Activated naive CD8-positive, alpha-beta T cell (primary cell): ENCODE measurements at regions not wholly inside any gene's neighbourhood (a gene's known extent, or its start where the extent isn't known, plus 50 kb on each side); places are given as distances from the start of the nearest gene placed in this dataset.

ENCODE experiments used
- H3K27ac Mint-ChIP-seq: one replicate; pipeline ENCODE4 v1.8.0; 2021; ENCODE audit warnings: mixed read lengths
- H3K27me3 Mint-ChIP-seq: one replicate; pipeline ENCODE4 v1.8.0; 2021; ENCODE audit warnings: mixed read lengths
- H3K36me3 Mint-ChIP-seq: one replicate; pipeline ENCODE4 v1.8.0; 2021; ENCODE audit warnings: mixed read lengths
- H3K4me1 Mint-ChIP-seq: one replicate; pipeline ENCODE4 v1.8.0; 2021; ENCODE audit warnings: low read depth, mixed read lengths
- H3K4me3 Mint-ChIP-seq: one replicate; pipeline ENCODE4 v1.8.0; 2021; ENCODE audit warnings: mild to moderate bottlenecking, mixed read lengths
- H3K9me3 Mint-ChIP-seq: one replicate; pipeline ENCODE4 v1.8.0; 2021; ENCODE audit warnings: low read depth, mixed read lengths

- Mint-ChIP-seq H3K4me3 (no peak overlapping the region), H3K27ac (no peak overlapping the region), H3K27me3 (no peaks in the 10 kb centered on the region)
These were observed 1013.2 kb upstream of the PHF14 start for GRCh38 chr7:9960460-9960859.

GRCh38 chr7:9961161-9961922, 1012.3 kb upstream of the PHF14 start:
- no peak overlapping the region for H3K27ac Mint-ChIP-seq
- no peaks in the 10 kb centered on the region for H3K27me3 Mint-ChIP-seq
- H3K4me3 Mint-ChIP-seq: no peak overlapping the region
- no peaks in the 10 kb centered on the region for H3K9me3 Mint-ChIP-seq
- H3K36me3 Mint-ChIP-seq: no peaks in the 10 kb centered on the region
- no peaks in the 10 kb centered on the region for H3K4me1 Mint-ChIP-seq

More at GRCh38 chr7:9960460-9960859, 1013.2 kb upstream of the PHF14 start:
- Mint-ChIP-seq H3K9me3 (no peaks in the 10 kb centered on the region), H3K4me1 (no peaks in the 10 kb centered on the region), H3K36me3 (no peaks in the 10 kb centered on the region)

GRCh38 chr7:9962742-9963141, 1010.9 kb upstream of the PHF14 start:
- Mint-ChIP-seq H3K9me3 (no peaks in the 10 kb centered on the region), H3K4me3 (no peak overlapping the region), H3K36me3 (no peaks in the 10 kb centered on the region), H3K27me3 (no peaks in the 10 kb centered on the region), H3K4me1 (no peaks in the 10 kb centered on the region), H3K27ac (no peak overlapping the region)

GRCh38 chr7:9978106-9979064, 995.3 kb upstream of the PHF14 start:
- Mint-ChIP-seq H3K27me3 (no peaks in the 10 kb centered on the region), H3K9me3 (peaks cover 7% of the 10 kb centered on the region), H3K4me3 (no peak overlapping the region), H3K27ac (no peak overlapping the region), H3K4me1 (no peaks in the 10 kb centered on the region), H3K36me3 (no peaks in the 10 kb centered on the region)

- no peaks in the 10 kb centered on the region for H3K36me3 Mint-ChIP-seq
- H3K9me3 Mint-ChIP-seq: peaks cover 11% of the 10 kb centered on the region
- H3K27me3 Mint-ChIP-seq: no peaks in the 10 kb centered on the region
- H3K4me3 Mint-ChIP-seq: no peak overlapping the region
- no peak overlapping the region for H3K27ac Mint-ChIP-seq
- H3K4me1 Mint-ChIP-seq: no peaks in the 10 kb centered on the region
These were observed 991.8 kb upstream of the PHF14 start for GRCh38 chr7:9981742-9982349.

DNA sequence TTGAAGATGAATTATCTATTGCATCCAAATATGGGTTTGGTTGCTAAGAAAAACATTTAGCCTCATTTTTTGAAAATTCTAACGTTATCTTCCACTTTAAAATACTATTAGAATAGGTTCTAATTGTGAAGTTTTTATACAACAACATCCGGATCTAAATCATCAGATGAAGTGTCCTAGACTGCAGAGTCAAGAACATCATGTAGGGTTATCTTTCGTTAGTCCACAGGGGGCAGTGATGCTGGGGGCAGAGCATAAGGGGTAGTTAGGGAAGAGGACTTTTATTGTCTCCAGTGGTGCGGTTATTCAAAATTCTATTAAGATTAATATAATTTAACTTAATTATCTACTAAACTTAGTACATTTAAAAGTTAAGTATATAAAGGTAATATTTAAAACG, 990.6 kb upstream of the PHF14 start:
- Mint-ChIP-seq H3K4me1 (no peaks in the 10 kb centered on the region), H3K9me3 (peaks cover 11% of the 10 kb centered on the region), H3K36me3 (no peaks in the 10 kb centered on the region), H3K4me3 (no peak overlapping the region), H3K27me3 (no peaks in the 10 kb centered on the region), H3K27ac (no peak overlapping the region)

DNA sequence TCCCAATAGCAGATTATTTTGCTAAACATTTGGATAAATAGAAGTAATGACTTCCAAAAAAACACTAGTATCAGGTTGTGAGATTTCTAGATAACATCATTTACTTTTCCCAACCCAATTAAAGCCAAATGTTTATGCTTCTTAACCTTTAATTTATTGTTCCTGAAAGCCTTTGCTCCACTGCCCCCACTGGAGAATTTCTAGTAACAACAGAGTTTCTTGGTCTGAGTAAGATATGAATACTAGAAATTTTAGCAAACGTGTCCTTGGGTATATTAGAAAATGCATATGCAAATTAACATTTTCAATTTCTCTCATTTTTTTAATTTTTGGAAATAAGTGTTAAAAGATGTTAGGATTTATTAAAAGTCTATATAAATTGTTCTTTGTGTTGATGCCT, 958.0 kb upstream of the PHF14 start:
- H3K4me3 Mint-ChIP-seq: no peak overlapping the region
- no peaks in the 10 kb centered on the region for H3K27me3 Mint-ChIP-seq
- no peaks in the 10 kb centered on the region for H3K4me1 Mint-ChIP-seq
- no peaks in the 10 kb centered on the region for H3K36me3 Mint-ChIP-seq
- H3K27ac Mint-ChIP-seq: no peak overlapping the region
- H3K9me3 Mint-ChIP-seq: peaks cover 14% of the 10 kb centered on the region

- Mint-ChIP-seq H3K27ac (no peak overlapping the region), H3K36me3 (no peaks in the 10 kb centered on the region), H3K9me3 (peaks cover 4% of the 10 kb centered on the region), H3K4me3 (no peak overlapping the region), H3K4me1 (no peaks in the 10 kb centered on the region), H3K27me3 (no peaks in the 10 kb centered on the region)
These were observed 951.2 kb upstream of the PHF14 start for GRCh38 chr7:10022480-10022879.

DNA sequence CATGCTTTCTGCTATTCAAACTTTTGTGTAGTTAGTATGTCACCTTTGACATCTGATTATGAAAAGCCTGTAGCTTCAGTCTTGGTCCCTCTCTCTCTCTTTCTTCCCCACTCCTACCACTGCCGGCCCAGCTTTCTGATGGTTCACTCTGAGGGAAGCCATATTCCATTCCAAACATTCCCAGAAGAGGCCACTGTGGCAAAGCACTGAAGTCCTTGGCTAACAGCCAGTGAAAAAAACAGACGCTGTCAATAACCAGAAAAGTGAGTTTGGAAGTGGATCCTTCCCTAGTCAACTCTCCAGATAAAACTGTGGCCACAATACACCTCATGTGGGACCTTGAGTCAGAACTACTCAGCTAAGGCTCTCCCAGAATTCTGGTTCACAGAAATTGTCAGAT, 950.7 kb upstream of the PHF14 start:
- Mint-ChIP-seq H3K36me3 (no peaks in the 10 kb centered on the region), H3K27me3 (no peaks in the 10 kb centered on the region), H3K4me3 (no peak overlapping the region), H3K9me3 (peaks cover 4% of the 10 kb centered on the region), H3K4me1 (no peaks in the 10 kb centered on the region), H3K27ac (no peak overlapping the region)

DNA sequence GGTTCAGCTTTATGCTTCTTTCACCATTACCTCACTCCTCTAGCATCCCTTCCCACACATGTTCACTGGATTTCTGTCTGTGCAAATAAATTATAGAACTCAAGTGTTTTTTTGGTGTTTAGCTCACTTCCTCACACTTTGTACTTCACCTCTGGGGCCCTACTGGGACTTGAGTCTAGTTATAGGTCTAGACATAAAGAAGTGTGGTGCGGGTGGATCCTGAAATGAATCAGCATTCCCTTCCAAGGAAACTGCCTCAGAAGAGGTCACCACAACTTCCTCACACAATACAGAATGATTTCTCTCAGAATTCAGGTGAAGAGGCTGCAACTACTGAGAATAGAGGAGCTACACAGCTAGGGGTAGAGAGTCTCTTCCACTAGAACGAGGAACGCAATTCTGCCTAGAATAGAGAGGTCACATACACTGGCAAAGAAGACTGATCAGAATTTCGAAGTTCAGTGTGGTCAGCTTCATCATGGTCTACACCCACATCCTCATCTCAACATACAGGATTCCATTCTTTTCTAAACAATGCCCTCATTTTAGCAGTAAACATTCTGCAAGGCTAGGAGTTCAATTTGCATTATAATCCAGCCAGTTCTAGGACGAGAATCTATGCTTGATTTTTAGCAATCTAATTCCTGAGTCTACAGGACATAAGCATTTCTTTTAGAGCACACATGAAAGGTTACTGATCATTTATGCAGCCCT, 938.7 kb upstream of the PHF14 start:
- Mint-ChIP-seq H3K4me1 (no peaks in the 10 kb centered on the region), H3K9me3 (no peaks in the 10 kb centered on the region)

GRCh38 chr7:10036693-10037092, 937.0 kb upstream of the PHF14 start:
- H3K27ac Mint-ChIP-seq: no peak overlapping the region
- H3K4me3 Mint-ChIP-seq: no peak overlapping the region
- H3K36me3 Mint-ChIP-seq: no peaks in the 10 kb centered on the region
- no peaks in the 10 kb centered on the region for H3K9me3 Mint-ChIP-seq
- H3K27me3 Mint-ChIP-seq: no peaks in the 10 kb centered on the region
- H3K4me1 Mint-ChIP-seq: no peaks in the 10 kb centered on the region

More for the DNA sequence above, 938.7 kb upstream of the PHF14 start:
- Mint-ChIP-seq H3K36me3 (no peaks in the 10 kb centered on the region), H3K27ac (no peak overlapping the region), H3K27me3 (no peaks in the 10 kb centered on the region), H3K4me3 (no peak overlapping the region)

GRCh38 chr7:10038351-10038750, 935.3 kb upstream of the PHF14 start:
- no peak overlapping the region for H3K27ac Mint-ChIP-seq
- H3K9me3 Mint-ChIP-seq: no peaks in the 10 kb centered on the region
- H3K36me3 Mint-ChIP-seq: no peaks in the 10 kb centered on the region
- no peaks in the 10 kb centered on the region for H3K27me3 Mint-ChIP-seq
- H3K4me3 Mint-ChIP-seq: no peak overlapping the region
- no peaks in the 10 kb centered on the region for H3K4me1 Mint-ChIP-seq

DNA sequence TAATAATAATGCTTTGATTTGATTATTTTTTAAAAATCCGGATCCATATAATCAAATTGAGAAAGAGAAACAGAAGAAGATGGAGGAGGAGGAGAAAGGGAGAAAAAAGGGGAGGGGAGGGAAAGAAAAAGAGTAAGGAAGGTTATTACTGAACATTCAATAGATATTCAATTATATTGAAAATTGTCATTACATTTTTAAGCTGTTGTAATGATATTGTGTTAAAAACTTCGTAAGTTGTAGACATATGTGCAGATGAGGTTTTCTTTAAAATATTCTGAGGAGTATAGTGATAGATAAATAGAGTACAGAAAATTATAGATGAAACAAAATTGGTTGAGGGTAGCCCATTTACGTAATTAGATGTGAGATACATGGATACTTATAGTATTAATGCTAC, 933.0 kb upstream of the PHF14 start:
- Mint-ChIP-seq H3K9me3 (no peaks in the 10 kb centered on the region), H3K4me1 (no peaks in the 10 kb centered on the region), H3K36me3 (no peaks in the 10 kb centered on the region), H3K4me3 (no peak overlapping the region), H3K27ac (no peak overlapping the region), H3K27me3 (no peaks in the 10 kb centered on the region)

DNA sequence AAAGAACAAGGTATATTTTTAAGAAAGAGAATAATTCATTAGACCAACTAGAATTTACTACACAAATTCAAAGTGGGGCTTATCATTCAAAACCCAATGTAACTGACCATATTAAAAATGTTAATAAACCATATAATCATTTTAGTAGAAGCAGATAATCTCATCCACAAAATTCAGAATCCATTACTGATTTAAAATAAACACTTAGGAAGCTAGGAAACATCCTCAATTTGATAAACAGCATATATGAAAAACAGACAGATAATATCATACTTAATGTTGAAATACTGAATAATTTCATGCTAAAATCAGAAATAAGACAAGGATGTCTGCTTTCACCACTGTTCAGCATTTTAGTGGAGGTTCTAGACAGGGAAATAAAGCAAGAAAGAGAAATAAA, 902.8 kb upstream of the PHF14 start:
- Mint-ChIP-seq H3K4me1 (no peaks in the 10 kb centered on the region), H3K27ac (no peak overlapping the region), H3K4me3 (no peak overlapping the region), H3K36me3 (no peaks in the 10 kb centered on the region), H3K9me3 (no peaks in the 10 kb centered on the region), H3K27me3 (no peaks in the 10 kb centered on the region)
